ENCODE measurements at regions not wholly inside any gene's neighbourhood (a gene's known extent, or its start where the extent isn't known, plus 50 kb on each side); places are given as distances from the start of the nearest gene placed in this dataset.

DNA sequence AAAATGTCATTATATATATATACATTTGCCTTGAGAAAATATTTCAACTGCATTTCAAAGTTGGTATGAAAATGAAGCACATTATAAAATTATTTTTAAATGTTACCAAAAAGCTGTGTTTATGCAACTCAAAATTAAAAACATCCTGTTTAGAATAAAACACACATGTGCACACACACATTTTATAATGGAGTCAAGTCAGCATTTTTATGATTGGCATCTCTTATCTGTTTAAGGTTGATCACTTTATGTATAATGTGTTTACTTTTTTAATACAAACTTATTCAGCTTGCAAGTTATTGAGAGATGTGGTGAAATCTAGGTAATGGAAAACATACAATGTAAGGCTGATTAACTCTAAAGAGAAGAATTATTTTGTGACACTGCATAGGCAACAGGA, 80.4 kb downstream of the IFI44 start:
- TF ChIP-seq, protein P1, sequence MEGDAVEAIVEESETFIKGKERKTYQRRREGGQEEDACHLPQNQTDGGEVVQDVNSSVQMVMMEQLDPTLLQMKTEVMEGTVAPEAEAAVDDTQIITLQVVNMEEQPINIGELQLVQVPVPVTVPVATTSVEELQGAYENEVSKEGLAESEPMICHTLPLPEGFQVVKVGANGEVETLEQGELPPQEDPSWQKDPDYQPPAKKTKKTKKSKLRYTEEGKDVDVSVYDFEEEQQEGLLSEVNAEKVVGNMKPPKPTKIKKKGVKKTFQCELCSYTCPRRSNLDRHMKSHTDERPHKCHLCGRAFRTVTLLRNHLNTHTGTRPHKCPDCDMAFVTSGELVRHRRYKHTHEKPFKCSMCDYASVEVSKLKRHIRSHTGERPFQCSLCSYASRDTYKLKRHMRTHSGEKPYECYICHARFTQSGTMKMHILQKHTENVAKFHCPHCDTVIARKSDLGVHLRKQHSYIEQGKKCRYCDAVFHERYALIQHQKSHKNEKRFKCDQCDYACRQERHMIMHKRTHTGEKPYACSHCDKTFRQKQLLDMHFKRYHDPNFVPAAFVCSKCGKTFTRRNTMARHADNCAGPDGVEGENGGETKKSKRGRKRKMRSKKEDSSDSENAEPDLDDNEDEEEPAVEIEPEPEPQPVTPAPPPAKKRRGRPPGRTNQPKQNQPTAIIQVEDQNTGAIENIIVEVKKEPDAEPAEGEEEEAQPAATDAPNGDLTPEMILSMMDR (IDR thresholded peaks at IDR 0.05; ENCODE audit: low read length) = no peak
- TF ChIP-seq EZH2 (IDR thresholded peaks at IDR 0.05; ENCODE audit: borderline replicate concordance, low read length) = no peak
